IMR-90 (cell line): ENCODE measurements at regions not wholly inside any gene's neighbourhood (a gene's known extent, or its start where the extent isn't known, plus 50 kb on each side); places are given as distances from the start of the nearest gene placed in this dataset.

Source experiments
- ATAC-seq: fragments of 200-7000 bp; cut with Tn5 transposase; 2 replicates; pipeline ENCODE4 v1.9.1; 2020; ENCODE audit warnings: low read depth, mild to moderate bottlenecking, moderate library complexity
- BruUV-seq: library from RNA; stranded (reverse); fragments of 400-500 nt; replicated peaks from 2 replicates; lab custom pipeline; 2021; lab: Mats Ljungman, UMichigan
- CTCF ChIA-PET: fragments of 300-600 bp; formaldehyde crosslinking; extraction: SDS; loops from one replicate; lab custom pipeline; 2021; ENCODE audit warnings: antibody characterized with exemption; lab: Yijun Ruan, JAX
- POLR2A ChIA-PET: fragments of 300-600 bp; sonication (Branson Sonifier 250); formaldehyde crosslinking; loops from one replicate; lab custom pipeline; 2022; ENCODE audit warnings: antibody characterized with exemption; ENCODE audit not compliant: unreplicated experiment; lab: Charles Lee
- DNase-seq: peaks from one replicate; pipeline ENCODE4 v3.0.0; 2013
- H2AFZ ChIP-seq: replicated peaks from 2 replicates; pipeline ENCODE3; 2013; ENCODE audit warnings: low read length, mild to moderate bottlenecking; ENCODE audit not compliant: poor library complexity
- H2AK5ac ChIP-seq: 2 replicates; pipeline ENCODE4 v1.6.1; 2013; ENCODE audit warnings: low read depth, low read length, inconsistent platforms
- H2AK9ac ChIP-seq: replicated peaks from 2 replicates; pipeline ENCODE3; 2013; ENCODE audit warnings: mild to moderate bottlenecking, low read depth, low read length, moderate library complexity; ENCODE audit not compliant: poor library complexity
- H2BK120ac ChIP-seq: 2 replicates; pipeline ENCODE4 v1.6.1; 2013; ENCODE audit warnings: low read depth, low read length, inconsistent platforms
- H2BK15ac ChIP-seq: 3 replicates; pipeline ENCODE4 v1.6.1; 2013; ENCODE audit warnings: low read depth, low read length, inconsistent platforms
- H2BK20ac ChIP-seq: 2 replicates; pipeline ENCODE4 v1.6.1; 2013; ENCODE audit warnings: low read depth, mild to moderate bottlenecking, inconsistent platforms, low read length, moderate library complexity
- H2BK5ac ChIP-seq: 2 replicates; pipeline ENCODE4 v1.6.1; 2013; ENCODE audit warnings: mild to moderate bottlenecking, low read depth, low read length, inconsistent platforms; ENCODE audit not compliant: poor library complexity, severe bottlenecking
- H3K14ac ChIP-seq: replicated peaks from 2 replicates; pipeline ENCODE4 v1.6.1; 2013; ENCODE audit warnings: low read depth, low read length, inconsistent platforms
- H3K18ac ChIP-seq: 2 replicates; pipeline ENCODE4 v1.6.1; 2013; ENCODE audit warnings: low read depth, low read length, control low read depth
- H3K23ac ChIP-seq: 2 replicates; pipeline ENCODE4 v1.6.1; 2013; ENCODE audit warnings: low read depth, low read length, inconsistent platforms
- H3K27ac ChIP-seq: 2 replicates; pipeline ENCODE4 v1.5.1; 2013; ENCODE audit warnings: mild to moderate bottlenecking, control low read depth, low read length; ENCODE audit not compliant: insufficient read depth
- H3K27me3 ChIP-seq: 2 replicates; pipeline ENCODE4 v1.6.1; 2013; ENCODE audit warnings: low read length; ENCODE audit not compliant: control insufficient read depth, insufficient read depth
- H3K36me3 ChIP-seq: 2 replicates; pipeline ENCODE4 v1.6.1; 2013; ENCODE audit warnings: low read length, mixed read lengths; ENCODE audit not compliant: control insufficient read depth, insufficient read depth
- H3K4ac ChIP-seq: 2 replicates; pipeline ENCODE4 v1.6.1; 2013; ENCODE audit warnings: low read depth, low read length, inconsistent platforms
- H3K4me1 ChIP-seq: 2 replicates; pipeline ENCODE4 v1.6.1; 2013; ENCODE audit warnings: low read length, mixed read lengths; ENCODE audit not compliant: control insufficient read depth, insufficient read depth
- H3K4me2 ChIP-seq: 2 replicates; pipeline ENCODE4 v1.6.1; 2013; ENCODE audit warnings: low read depth, mild to moderate bottlenecking, control low read depth, low read length, moderate library complexity
- H3K4me3 ChIP-seq: 2 replicates; pipeline ENCODE4 v1.5.1; 2013; ENCODE audit warnings: low read depth, mild to moderate bottlenecking, control low read depth, low read length, moderate library complexity; ENCODE audit not compliant: insufficient read depth
- H3K56ac ChIP-seq: 2 replicates; pipeline ENCODE4 v1.6.1; 2013; ENCODE audit warnings: low read length, inconsistent platforms; ENCODE audit not compliant: insufficient read depth; ENCODE audit errors: extremely low read depth
- H3K79me1 ChIP-seq, 2 experiments: 2 replicates each; pipeline ENCODE4 v1.6.1; 2013; ENCODE audit warnings: low read length in 2 of 2, inconsistent platforms in 1 of 2, low read depth in 1 of 2
- H3K9ac ChIP-seq: 2 replicates; pipeline ENCODE4 v1.6.1; 2013; ENCODE audit warnings: low read depth, low read length, control low read depth
- H3K9me1 ChIP-seq: 2 replicates; pipeline ENCODE4 v1.6.1; 2013; ENCODE audit warnings: low read length, inconsistent platforms; ENCODE audit not compliant: insufficient read depth
- H3K9me3 ChIP-seq: 2 replicates; pipeline ENCODE4 v1.6.1; 2013; ENCODE audit warnings: low read length; ENCODE audit not compliant: control insufficient read depth, insufficient read depth
- H4K20me1 ChIP-seq: 2 replicates; pipeline ENCODE4 v1.6.1; 2013; ENCODE audit warnings: low read length, inconsistent platforms; ENCODE audit not compliant: insufficient read depth
- H4K5ac ChIP-seq: 2 replicates; pipeline ENCODE4 v1.6.1; 2013; ENCODE audit warnings: mild to moderate bottlenecking, low read depth, low read length, control low read depth
- H4K8ac ChIP-seq, 2 experiments: 2 replicates each; pipeline ENCODE4 v1.6.1; 2013; ENCODE audit warnings: low read depth in 2 of 2, low read length in 2 of 2, control low read depth in 1 of 2, inconsistent platforms in 1 of 2
- H4K91ac ChIP-seq: 2 replicates; pipeline ENCODE4 v1.6.1; 2013; ENCODE audit warnings: low read depth, low read length, inconsistent platforms; ENCODE audit not compliant: insufficient read depth
- CEBPB ChIP-seq: IDR thresholded peaks from 2 replicates; pipeline ENCODE4 v1.6.1; 2012; ENCODE audit warnings: low read depth, low read length, improper control_type of control experiment
- CTCF ChIP-seq: conservative IDR thresholded peaks from 2 replicates; pipeline ENCODE4 v1.5.1; 2012; ENCODE audit warnings: mild to moderate bottlenecking, low read depth, low read length, improper control_type of control experiment
- ELK1 ChIP-seq: fragments of 150-350 bp; IDR thresholded peaks from 2 replicates; pipeline ENCODE4 v1.6.1; 2016; ENCODE audit warnings: low read depth, mild to moderate bottlenecking, low read length, moderate library complexity, borderline replicate concordance
- NFE2L2 ChIP-seq: fragments of 150-350 bp; IDR thresholded peaks from 2 replicates; pipeline ENCODE4 v1.6.1; 2016; ENCODE audit warnings: low read depth, mild to moderate bottlenecking, low read length
- RAD21 ChIP-seq: IDR thresholded peaks from 2 replicates; pipeline ENCODE4 v1.6.1; 2012; ENCODE audit warnings: low read length, improper control_type of control experiment
- RCOR1 ChIP-seq: IDR thresholded peaks from 2 replicates; pipeline ENCODE4 v1.6.1; 2012; ENCODE audit warnings: mild to moderate bottlenecking, low read length, improper control_type of control experiment; ENCODE audit not compliant: insufficient replicate concordance
- SMC3 ChIP-seq: fragments of 150-350 bp; IDR thresholded peaks from 2 replicates; pipeline ENCODE4 v1.6.1; 2016; ENCODE audit warnings: low read depth, mild to moderate bottlenecking, antibody characterized with exemption, low read length, moderate library complexity
- WGBS, 2 experiments: methylation state at CpG; one replicate each; pipeline versions ENCODE4 v1.1.5 to v1.1.7; 2013; ENCODE audit warnings: missing lambda C conversion rate in 2 of 2; ENCODE audit not compliant: insufficient read length in 1 of 2; ENCODE audit errors: extremely low coverage in 2 of 2; 5-methylcytosine and 5-hydroxymethylcytosine counted together
- dilution Hi-C: fragments of 300-500 bp; cut with HindIII; formaldehyde crosslinking; loops from one replicate; pipeline ENCODE4 v1.14.3; 2018; ENCODE audit warnings: low sequenced_read_pairs; ENCODE audit not compliant: unreplicated experiment
- in situ Hi-C: fragments of 300-500 bp; cut with MboI; formaldehyde crosslinking; loops from 3 replicates; pipeline ENCODE4 v1.14.3; 2019; ENCODE audit warnings: low sequenced_read_pairs, inconsistent platforms, mixed read lengths
- intact Hi-C: fragments of 100-400 bp; cut with micrococcal nuclease; formaldehyde crosslinking; loops from 2 replicates; pipeline ENCODE4 v1.10.0; 2022

GRCh38 chr4:43547561-43547960 is 655.0 kb downstream of the GRXCR1 start:
- Histone ChIP-seq H4K20me1 (no peaks in the 10 kb centered on the region), H3K36me3 (no peaks in the 10 kb centered on the region), H2BK5ac (no peak overlapping the region), H3K4ac (no peak overlapping the region), H2BK120ac (no peak overlapping the region), H4K8ac (no peak overlapping the region), H2BK15ac (no peak overlapping the region), H2BK20ac (no peak overlapping the region), H3K4me2 (no peak overlapping the region), H4K91ac (no peak overlapping the region), H3K4me1 (no peaks in the 10 kb centered on the region), H3K14ac (no peak overlapping the region), H2AK9ac (no peak overlapping the region), H4K5ac (no peak overlapping the region), H3K18ac (no peak overlapping the region), H3K79me1 (no peaks in the 10 kb centered on the region), H3K9me1 (no peaks in the 10 kb centered on the region), H3K9ac (no peak overlapping the region), H3K4me3 (no peak overlapping the region), H3K27ac (no peak overlapping the region), H2AFZ (no peak overlapping the region), H3K23ac (no peak overlapping the region), H3K27me3 (no peaks in the 10 kb centered on the region), H3K9me3 (no peaks in the 10 kb centered on the region; the same call in 1 of the 2 replicates), H3K56ac (no peak overlapping the region), H2AK5ac (no peak overlapping the region)
- dilution Hi-C loops: no loop called here
- TF ChIP-seq CTCF (no peak), ELK1 (no peak), NFE2L2 (no peak), RCOR1 (no peak), SMC3 (no peak), CEBPB (no peak), RAD21 (no peak)
- in situ Hi-C loops: no loop called here
- ChIA-PET POLR2A (no interaction called here), CTCF (no interaction called here)
- BruUV-seq: no TSS peak
- intact Hi-C loops: no loop called here
- WGBS, 2 experiments: no CpG with 5 or more reads among the region's 1 CpG
- DNase-seq: no peak
- no peak for ATAC-seq
